Cardiac muscle cell (in vitro differentiated cells and primary cell): ENCODE measurements at regions not wholly inside any gene's neighbourhood (a gene's known extent, or its start where the extent isn't known, plus 50 kb on each side); places are given as distances from the start of the nearest gene placed in this dataset.
"Not testable (repeated sequence)": the region's sequence is repeated elsewhere in the genome, so short reads cannot be mapped to it uniquely, and the experiment has no call there.

Experiments
- DNase-seq, 2 donors: peaks; one replicate each; pipeline versions ENCODE4 v3.0.0 to v3.0.0-alpha.2; 2010 to 2017; ENCODE audit warnings: low read depth in 1 of 2, low spot score in 1 of 2
- H3K27ac ChIP-seq: fragments of 200-600 bp; sonication (generic); 2 replicates; pipeline ENCODE4 v1.5.1; 2016
- H3K27me3 ChIP-seq: fragments of 200-600 bp; sonication (generic); 2 replicates; pipeline ENCODE4 v1.6.0; 2016; ENCODE audit warnings: control low read depth
- H3K36me3 ChIP-seq: fragments of 200-600 bp; sonication (generic); 2 replicates; pipeline ENCODE4 v1.5.1; 2016; ENCODE audit warnings: control low read depth
- H3K4me1 ChIP-seq: fragments of 200-600 bp; sonication (generic); 2 replicates; pipeline ENCODE4 v1.8.1; 2017; ENCODE audit warnings: low read depth, mild to moderate bottlenecking, mixed run types
- H3K4me3 ChIP-seq: fragments of 200-600 bp; sonication (generic); 2 replicates; pipeline ENCODE4 v1.5.1; 2016; ENCODE audit warnings: mild to moderate bottlenecking
- H3K9me3 ChIP-seq: fragments of 200-600 bp; sonication (generic); 2 replicates; pipeline ENCODE4 v1.5.1; 2017; ENCODE audit warnings: low read depth, mild to moderate bottlenecking, control low read depth
- CTCF ChIP-seq: IDR thresholded peaks from 2 replicates; pipeline ENCODE4 v1.5.1; 2012; ENCODE audit warnings: low read depth, mild to moderate bottlenecking, low read length

GRCh38 chrX:1105671-1106419, 106.6 kb downstream of the CRLF2 start:
- no peaks in the 10 kb centered on the region for H3K9me3 ChIP-seq
- DNase-seq, result no peak
- no peaks in the 10 kb centered on the region for H3K36me3 ChIP-seq
- peaks cover 4% of the 10 kb centered on the region for H3K4me1 ChIP-seq
- H3K27ac ChIP-seq, result no peak overlapping the region
- TF ChIP-seq CTCF, result no peak
- H3K27me3 ChIP-seq, result peaks cover 6% of the 10 kb centered on the region
- H3K4me3 ChIP-seq, result no peak overlapping the region

GRCh38 chrX:1105031-1105430, 107.4 kb downstream of the CRLF2 start:
- not testable (repeated sequence) for H3K9me3 ChIP-seq, H3K36me3 ChIP-seq, DNase-seq, H3K27ac ChIP-seq, H3K4me1 ChIP-seq, H3K27me3 ChIP-seq, H3K4me3 ChIP-seq

GRCh38 chrX:1103360-1103759, 109.1 kb downstream of the CRLF2 start:
- no peak for TF ChIP-seq CTCF
- no peak overlapping the region for H3K4me3 ChIP-seq
- H3K27ac ChIP-seq, result no peak overlapping the region
- H3K36me3 ChIP-seq, result no peaks in the 10 kb centered on the region
- H3K27me3 ChIP-seq, result peaks cover 2% of the 10 kb centered on the region
- no peaks in the 10 kb centered on the region for H3K4me1 ChIP-seq
- DNase-seq, result no peak
- no peaks in the 10 kb centered on the region for H3K9me3 ChIP-seq

- H3K36me3 ChIP-seq, result no peaks in the 10 kb centered on the region
- H3K9me3 ChIP-seq, result no peaks in the 10 kb centered on the region
- no peak for TF ChIP-seq CTCF
- no peaks in the 10 kb centered on the region for H3K4me1 ChIP-seq
- DNase-seq, result no peak
- no peak overlapping the region for H3K27ac ChIP-seq
- H3K4me3 ChIP-seq, result no peak overlapping the region
- H3K27me3 ChIP-seq, result peaks cover 2% of the 10 kb centered on the region
These were observed 109.7 kb downstream of the CRLF2 start for GRCh38 chrX:1102786-1103185.

- not testable (repeated sequence) for H3K4me1 ChIP-seq, H3K27ac ChIP-seq, H3K36me3 ChIP-seq, H3K4me3 ChIP-seq, H3K9me3 ChIP-seq, H3K27me3 ChIP-seq, DNase-seq
These were observed 110.2 kb downstream of the CRLF2 start for GRCh38 chrX:1102221-1102620.

- Histone ChIP-seq H3K27ac (no peak overlapping the region), H3K36me3 (no peaks in the 10 kb centered on the region), H3K9me3 (no peaks in the 10 kb centered on the region), H3K27me3 (no peaks in the 10 kb centered on the region), H3K4me3 (no peak overlapping the region), H3K4me1 (no peaks in the 10 kb centered on the region)
- no peak for DNase-seq
- no peak for TF ChIP-seq CTCF
These were observed 113.2 kb downstream of the CRLF2 start for GRCh38 chrX:1099146-1099770.
